ENCODE measurements at regions not wholly inside any gene's neighbourhood (a gene's known extent, or its start where the extent isn't known, plus 50 kb on each side); places are given as distances from the start of the nearest gene placed in this dataset.

GRCh38 chr10:78255214-78255613 lies 221.6 kb downstream of the RPS24 start:
- TF ChIP-seq POLR2A (IDR thresholded peaks at IDR 0.05; ENCODE audit: borderline replicate concordance, extremely low read depth, insufficient read depth, insufficient read length): no peak
- TF ChIP-seq ZNF274 (IDR thresholded peaks at IDR 0.05; ENCODE audit: low read depth, low read length): no peak
- no peak for TF ChIP-seq POLR2AphosphoS5 (IDR thresholded peaks at IDR 0.05; ENCODE audit: low read depth, low read length)
- TF ChIP-seq CTCF (IDR thresholded peaks at IDR 0.05 in 2 of 3, conservative IDR thresholded peaks at IDR 0.05 in 1 of 3; ENCODE audit: borderline replicate concordance in 1 of 3, insufficient read depth in 1 of 3, low read depth in 2 of 3, low read length in 2 of 3): no peak
- TF ChIP-seq EZH2 (IDR thresholded peaks at IDR 0.05): no peak
- TF ChIP-seq REST (IDR thresholded peaks at IDR 0.05; ENCODE audit: low read depth): no peak
- TF ChIP-seq CEBPB (IDR thresholded peaks at IDR 0.05; ENCODE audit: low read depth): no peak
- no peak for TF ChIP-seq MAX (IDR thresholded peaks at IDR 0.05)
- no peak for TF ChIP-seq YY1 (IDR thresholded peaks at IDR 0.05; ENCODE audit: extremely low read depth, insufficient replicate concordance, low read depth, low read length)
- no peak for TF ChIP-seq EZH2phosphoT487 (IDR thresholded peaks at IDR 0.05; ENCODE audit: borderline replicate concordance)
- TF ChIP-seq SP1 (IDR thresholded peaks at IDR 0.05; ENCODE audit: low read depth): no peak
- TF ChIP-seq RAD21 (IDR thresholded peaks at IDR 0.05; ENCODE audit: low read depth): no peak
- no peak for TF ChIP-seq JUND (IDR thresholded peaks at IDR 0.05)

Measured in HCT116 (cell line).